BE2C (cell line): ENCODE measurements at regions not wholly inside any gene's neighbourhood (a gene's known extent, or its start where the extent isn't known, plus 50 kb on each side); places are given as distances from the start of the nearest gene placed in this dataset.

Source experiments
- DNase-seq: peaks from one replicate; pipeline ENCODE4 v3.0.0-alpha.2; 2020
- H3K27me3 ChIP-seq: fragments of 250-450 bp; sonication (Bioruptor Pico); 2 replicates; pipeline ENCODE4 v1.5.1; 2020; ENCODE audit warnings: mild to moderate bottlenecking
- H3K36me3 ChIP-seq: fragments of 250-450 bp; sonication (Bioruptor Pico); 2 replicates; pipeline ENCODE4 v1.5.1; 2020; ENCODE audit warnings: mild to moderate bottlenecking
- H3K4me1 ChIP-seq: fragments of 250-450 bp; sonication (Bioruptor Pico); 2 replicates; pipeline ENCODE4 v1.5.1; 2020
- H3K4me3 ChIP-seq: 2 replicates; pipeline ENCODE4 v1.5.1; 2011; ENCODE audit warnings: low read depth, low read length
- H3K9me3 ChIP-seq: fragments of 250-450 bp; sonication (Bioruptor Pico); 2 replicates; pipeline ENCODE4 v1.5.1; 2020
- CTCF ChIP-seq: IDR thresholded peaks from 2 replicates; pipeline ENCODE4 v1.5.1; 2012; ENCODE audit warnings: mild to moderate bottlenecking, low read depth, low read length

GRCh38 chr10:110358869-110359629 lies 54.3 kb upstream of the SMNDC1 start:
- H3K36me3 ChIP-seq = no peaks in the 10 kb centered on the region
- H3K4me3 ChIP-seq = no peak overlapping the region
- no peak for DNase-seq
- H3K27me3 ChIP-seq = no peaks in the 10 kb centered on the region
- TF ChIP-seq CTCF = no peak
- no peaks in the 10 kb centered on the region for H3K9me3 ChIP-seq
- peaks cover 4% of the 10 kb centered on the region for H3K4me1 ChIP-seq

DNA sequence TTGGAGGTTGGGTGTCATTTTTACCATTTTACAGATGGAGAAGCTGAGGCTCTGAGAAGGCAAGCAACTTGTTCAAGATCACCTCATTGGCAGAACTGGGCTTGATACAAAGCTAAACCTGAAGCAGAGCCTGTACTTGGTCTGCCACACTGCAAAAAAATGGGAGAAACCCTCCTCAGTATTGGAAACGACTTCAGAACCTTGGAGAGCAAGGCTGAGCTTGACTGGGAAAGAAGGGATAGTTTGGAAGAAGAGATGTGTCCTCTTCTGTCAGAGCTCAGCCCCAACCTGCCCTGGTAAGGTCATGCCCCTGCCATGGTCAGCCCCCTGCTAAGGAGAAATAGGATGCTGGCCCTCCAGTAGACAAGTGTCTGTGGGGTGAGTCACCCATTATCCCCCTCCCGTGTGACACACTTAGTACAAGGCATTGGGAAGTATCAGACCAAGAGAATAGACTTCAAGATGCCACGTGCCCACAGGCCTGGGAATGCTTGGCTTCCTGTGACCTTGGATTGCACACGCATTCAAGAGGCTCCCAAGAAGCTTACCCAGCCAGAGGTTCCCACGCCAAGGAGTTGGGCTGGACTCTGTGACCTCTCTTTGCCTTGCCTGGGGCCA lies 56.2 kb upstream of the SMNDC1 start:
- H3K4me3 ChIP-seq = no peak overlapping the region
- TF ChIP-seq CTCF = no peak
- no peaks in the 10 kb centered on the region for H3K9me3 ChIP-seq
- H3K4me1 ChIP-seq = no peaks in the 10 kb centered on the region; the same call in 1 of the 2 replicates
- no peaks in the 10 kb centered on the region for H3K27me3 ChIP-seq
- H3K36me3 ChIP-seq = no peaks in the 10 kb centered on the region
- DNase-seq = no peak

GRCh38 chr10:110361800-110362456 lies 57.2 kb upstream of the SMNDC1 start:
- H3K27me3 ChIP-seq = no peaks in the 10 kb centered on the region
- H3K4me3 ChIP-seq = no peak overlapping the region
- no peak for TF ChIP-seq CTCF
- no peak for DNase-seq
- no peaks in the 10 kb centered on the region for H3K36me3 ChIP-seq
- H3K4me1 ChIP-seq = no peaks in the 10 kb centered on the region; the same call in 1 of the 2 replicates
- no peaks in the 10 kb centered on the region for H3K9me3 ChIP-seq

GRCh38 chr10:110363572-110364411 lies 59.1 kb upstream of the SMNDC1 start:
- no peak overlapping the region for H3K4me3 ChIP-seq
- no peaks in the 10 kb centered on the region for H3K9me3 ChIP-seq
- H3K4me1 ChIP-seq = no peaks in the 10 kb centered on the region; the same call in 1 of the 2 replicates
- TF ChIP-seq CTCF = no peak
- DNase-seq = no peak
- no peaks in the 10 kb centered on the region for H3K27me3 ChIP-seq
- no peaks in the 10 kb centered on the region for H3K36me3 ChIP-seq

GRCh38 chr10:110364531-110364937 lies 59.8 kb upstream of the SMNDC1 start:
- Histone ChIP-seq H3K4me3 (no peak overlapping the region), H3K36me3 (no peaks in the 10 kb centered on the region), H3K27me3 (no peaks in the 10 kb centered on the region), H3K4me1 (no peaks in the 10 kb centered on the region; the same call in 1 of the 2 replicates), H3K9me3 (no peaks in the 10 kb centered on the region)
- no peak for TF ChIP-seq CTCF
- no peak for DNase-seq
